H1 (cell line): ENCODE measurements at regions not wholly inside any gene's neighbourhood (a gene's known extent, or its start where the extent isn't known, plus 50 kb on each side); places are given as distances from the start of the nearest gene placed in this dataset.

Experiments used
- SIN3A ChIP-seq, 2 experiments: IDR thresholded peaks in 1 of 2; conservative IDR thresholded peaks in 1 of 2; 2 replicates each; pipeline ENCODE4 v1.6.1; 2011 to 2012; ENCODE audit warnings: low read length in 2 of 2, improper control_type of control experiment in 1 of 2, low read depth in 1 of 2, mild to moderate bottlenecking in 1 of 2
- TAF1 ChIP-seq: IDR thresholded peaks from 2 replicates; pipeline ENCODE4 v1.6.1; 2011; ENCODE audit warnings: mild to moderate bottlenecking, low read depth, low read length

GRCh38 chr13:38073931-38074330 lies 204.4 kb upstream of the TRPC4 start:
- TF ChIP-seq SIN3A (conservative IDR thresholded peaks at IDR 0.05 in 1 of 2, IDR thresholded peaks at IDR 0.05 in 1 of 2; ENCODE audit: low read depth in 1 of 2, low read length in 2 of 2) = no peak
- no peak for TF ChIP-seq TAF1
